Neural progenitor cell (in vitro differentiated cells): ENCODE measurements at regions not wholly inside any gene's neighbourhood (a gene's known extent, or its start where the extent isn't known, plus 50 kb on each side); places are given as distances from the start of the nearest gene placed in this dataset.

Experiments used
- DNase-seq: peaks from one replicate; pipeline ENCODE4 v3.0.0-alpha.2; 2016; ENCODE audit warnings: low spot score
- H2AFZ ChIP-seq: fragments of 200-600 bp; sonication (generic); replicated peaks from 2 replicates; pipeline ENCODE4 v1.6.1; 2016; ENCODE audit warnings: antibody characterized with exemption
- H3F3A ChIP-seq: fragments of 200-600 bp; sonication (generic); 2 replicates; pipeline ENCODE4 v1.6.1; 2016; ENCODE audit warnings: antibody characterized with exemption, low read depth
- H3K27ac ChIP-seq: fragments of 200-600 bp; sonication (generic); 2 replicates; pipeline ENCODE4 v1.5.1; 2016; ENCODE audit warnings: mild to moderate bottlenecking
- H3K27me3 ChIP-seq: fragments of 200-600 bp; sonication (generic); 2 replicates; pipeline ENCODE4 v1.6.1; 2016; ENCODE audit warnings: mild to moderate bottlenecking, moderate library complexity
- H3K36me3 ChIP-seq: fragments of 200-600 bp; sonication (generic); 2 replicates; pipeline ENCODE4 v1.5.1; 2016
- H3K4me1 ChIP-seq: fragments of 200-600 bp; sonication (generic); 2 replicates; pipeline ENCODE4 v1.6.1; 2016; ENCODE audit warnings: mixed run types
- H3K4me2 ChIP-seq: fragments of 200-600 bp; sonication (generic); 2 replicates; pipeline ENCODE4 v1.6.1; 2016
- H3K4me3 ChIP-seq: fragments of 200-600 bp; sonication (generic); 2 replicates; pipeline ENCODE4 v1.5.1; 2016
- H3K79me2 ChIP-seq: fragments of 200-600 bp; sonication (generic); 2 replicates; pipeline ENCODE4 v1.6.1; 2016; ENCODE audit warnings: low read depth
- H3K9ac ChIP-seq: fragments of 200-600 bp; sonication (generic); 2 replicates; pipeline ENCODE4 v1.6.1; 2016
- H3K9me3 ChIP-seq: fragments of 200-600 bp; sonication (generic); 2 replicates; pipeline ENCODE4 v1.5.1; 2016; ENCODE audit warnings: low read depth
- H4K20me1 ChIP-seq: fragments of 200-600 bp; sonication (generic); 2 replicates; pipeline ENCODE4 v1.6.1; 2016; ENCODE audit warnings: low read depth
- H3K27ac Mint-ChIP-seq: 3 replicates; pipeline ENCODE4 v1.8.0; 2021; ENCODE audit warnings: mixed read lengths
- H3K27me3 Mint-ChIP-seq: 2 replicates; pipeline ENCODE4 v1.8.0; 2022; ENCODE audit warnings: low read depth, mild to moderate bottlenecking, inconsistent platforms, moderate library complexity, mixed read lengths; ENCODE audit not compliant: insufficient read depth
- H3K36me3 Mint-ChIP-seq: 3 replicates; pipeline ENCODE4 v1.8.0; 2021; ENCODE audit warnings: mixed read lengths
- H3K4me1 Mint-ChIP-seq: 3 replicates; pipeline ENCODE4 v1.8.0; 2021; ENCODE audit warnings: mixed read lengths
- H3K4me3 Mint-ChIP-seq: 3 replicates; pipeline ENCODE4 v1.8.0; 2021; ENCODE audit warnings: mild to moderate bottlenecking, moderate library complexity, mixed read lengths
- H3K9me3 Mint-ChIP-seq: 3 replicates; pipeline ENCODE4 v1.8.0; 2020; ENCODE audit warnings: mixed read lengths
- CTCF ChIP-seq: fragments of 200-600 bp; sonication (generic); IDR thresholded peaks from 2 replicates; pipeline ENCODE4 v1.5.1; 2017; ENCODE audit warnings: antibody characterized with exemption, mild to moderate bottlenecking
- EZH2 ChIP-seq: fragments of 200-600 bp; sonication (generic); IDR thresholded peaks from 2 replicates; pipeline ENCODE4 v1.6.1; 2017; ENCODE audit warnings: antibody characterized with exemption, mild to moderate bottlenecking, moderate library complexity
- EZH2phosphoT487 ChIP-seq: fragments of 200-600 bp; sonication (generic); IDR thresholded peaks from 2 replicates; pipeline ENCODE4 v1.6.1; 2017; ENCODE audit warnings: antibody characterized with exemption

GRCh38 chr2:228535396-228535795, 353.9 kb upstream of the SPHKAP start:
- peak; percentile 19 for DNase-seq
- no peaks in the 10 kb centered on the region for H3K79me2 ChIP-seq
- peaks cover 32% of the 10 kb centered on the region for H3K9me3 Mint-ChIP-seq
- H3K9ac ChIP-seq = no peak overlapping the region
- H4K20me1 ChIP-seq = no peaks in the 10 kb centered on the region
- H3K27ac ChIP-seq = no peak overlapping the region
- H3K4me3 ChIP-seq = no peak overlapping the region
- no peak overlapping the region for H3K4me3 Mint-ChIP-seq
- no peaks in the 10 kb centered on the region for H3F3A ChIP-seq
- no peaks in the 10 kb centered on the region for H3K4me1 ChIP-seq
- no peaks in the 10 kb centered on the region for H3K4me1 Mint-ChIP-seq
- H3K27me3 ChIP-seq = no peaks in the 10 kb centered on the region
- no peak overlapping the region for H3K4me2 ChIP-seq
- H3K27ac Mint-ChIP-seq = no peak overlapping the region
- H2AFZ ChIP-seq = no peak overlapping the region
- TF ChIP-seq EZH2phosphoT487 (no peak), CTCF (no peak), EZH2 (no peak)
- H3K36me3 ChIP-seq = no peaks in the 10 kb centered on the region
- no peaks in the 10 kb centered on the region for H3K36me3 Mint-ChIP-seq
- H3K9me3 ChIP-seq = peaks cover 23% of the 10 kb centered on the region
- H3K27me3 Mint-ChIP-seq = peaks cover 2% of the 10 kb centered on the region

- Histone ChIP-seq H3F3A (no peaks in the 10 kb centered on the region), H3K4me1 (no peaks in the 10 kb centered on the region), H3K9me3 (peaks cover 23% of the 10 kb centered on the region), H3K4me3 (no peak overlapping the region), H3K9ac (no peak overlapping the region), H3K27me3 (no peaks in the 10 kb centered on the region), H3K27ac (no peak overlapping the region), H2AFZ (no peak overlapping the region), H3K4me2 (no peak overlapping the region), H3K36me3 (no peaks in the 10 kb centered on the region), H4K20me1 (no peaks in the 10 kb centered on the region), H3K79me2 (no peaks in the 10 kb centered on the region)
- Mint-ChIP-seq H3K36me3 (no peaks in the 10 kb centered on the region), H3K9me3 (peaks cover 36% of the 10 kb centered on the region), H3K27ac (no peak overlapping the region), H3K4me3 (no peak overlapping the region), H3K4me1 (peaks cover 5% of the 10 kb centered on the region), H3K27me3 (no peaks in the 10 kb centered on the region)
- no peak for TF ChIP-seq CTCF
- TF ChIP-seq EZH2 = no peak
- no peak for TF ChIP-seq EZH2phosphoT487
- no peak for DNase-seq
Observed at GRCh38 chr2:228533156-228533555, 351.7 kb upstream of the SPHKAP start.

- H3K4me3 Mint-ChIP-seq = no peak overlapping the region
- Histone ChIP-seq H3K4me1 (no peaks in the 10 kb centered on the region), H3K79me2 (no peaks in the 10 kb centered on the region), H2AFZ (no peak overlapping the region), H3K4me2 (no peak overlapping the region), H3K27me3 (no peaks in the 10 kb centered on the region), H4K20me1 (no peaks in the 10 kb centered on the region), H3F3A (no peaks in the 10 kb centered on the region), H3K9me3 (peaks cover 23% of the 10 kb centered on the region), H3K27ac (no peak overlapping the region), H3K4me3 (no peak overlapping the region), H3K36me3 (no peaks in the 10 kb centered on the region), H3K9ac (no peak overlapping the region)
- H3K27ac Mint-ChIP-seq = no peak overlapping the region
- no peaks in the 10 kb centered on the region for H3K27me3 Mint-ChIP-seq
- DNase-seq = no peak
- H3K9me3 Mint-ChIP-seq = peaks cover 35% of the 10 kb centered on the region
- H3K36me3 Mint-ChIP-seq = no peaks in the 10 kb centered on the region
- H3K4me1 Mint-ChIP-seq = peaks cover 5% of the 10 kb centered on the region
- no peak for TF ChIP-seq EZH2
- no peak for TF ChIP-seq EZH2phosphoT487
- no peak for TF ChIP-seq CTCF
Observed at GRCh38 chr2:228532233-228532632, 350.7 kb upstream of the SPHKAP start.
